HG03045 (cell line): ENCODE measurements at regions not wholly inside any gene's neighbourhood (a gene's known extent, or its start where the extent isn't known, plus 50 kb on each side); places are given as distances from the start of the nearest gene placed in this dataset.
"Not testable (repeated sequence)": the region's sequence is repeated elsewhere in the genome, so short reads cannot be mapped to it uniquely, and the experiment has no call there.

Experiments used
- ATAC-seq: cut with Tn5 transposase; IDR thresholded peaks from one replicate; pipeline ENCODE4 v1.9.1; 2021; ENCODE audit warnings: mild to moderate bottlenecking, moderate library complexity; ENCODE audit not compliant: unreplicated experiment

- ATAC-seq = no peak
These were observed 320.1 kb upstream of the DDI1 start for GRCh38 chr11:103716363-103716762.

DNA sequence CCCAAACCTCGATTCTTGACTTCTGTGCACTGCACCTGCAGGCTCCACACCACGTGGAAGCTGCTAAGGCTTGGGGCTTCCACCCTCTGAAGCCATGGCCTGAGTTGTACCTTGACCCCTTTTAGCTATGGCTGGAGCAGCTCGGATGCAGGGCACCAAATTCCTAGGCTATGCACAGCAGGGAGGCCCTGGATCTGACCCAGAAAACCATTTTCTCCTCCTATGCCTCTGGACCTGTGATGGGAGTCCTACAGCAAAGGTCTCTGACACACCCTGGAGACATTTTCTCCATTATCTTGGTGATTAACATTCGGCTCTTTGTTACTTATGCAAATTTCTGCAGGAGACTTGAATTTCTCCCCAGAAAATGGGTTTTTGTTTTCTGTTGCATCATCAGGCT, 309.2 kb upstream of the DDI1 start:
- no peak for ATAC-seq

GRCh38 chr11:103729617-103730016, 306.8 kb upstream of the DDI1 start:
- ATAC-seq = no peak

DNA sequence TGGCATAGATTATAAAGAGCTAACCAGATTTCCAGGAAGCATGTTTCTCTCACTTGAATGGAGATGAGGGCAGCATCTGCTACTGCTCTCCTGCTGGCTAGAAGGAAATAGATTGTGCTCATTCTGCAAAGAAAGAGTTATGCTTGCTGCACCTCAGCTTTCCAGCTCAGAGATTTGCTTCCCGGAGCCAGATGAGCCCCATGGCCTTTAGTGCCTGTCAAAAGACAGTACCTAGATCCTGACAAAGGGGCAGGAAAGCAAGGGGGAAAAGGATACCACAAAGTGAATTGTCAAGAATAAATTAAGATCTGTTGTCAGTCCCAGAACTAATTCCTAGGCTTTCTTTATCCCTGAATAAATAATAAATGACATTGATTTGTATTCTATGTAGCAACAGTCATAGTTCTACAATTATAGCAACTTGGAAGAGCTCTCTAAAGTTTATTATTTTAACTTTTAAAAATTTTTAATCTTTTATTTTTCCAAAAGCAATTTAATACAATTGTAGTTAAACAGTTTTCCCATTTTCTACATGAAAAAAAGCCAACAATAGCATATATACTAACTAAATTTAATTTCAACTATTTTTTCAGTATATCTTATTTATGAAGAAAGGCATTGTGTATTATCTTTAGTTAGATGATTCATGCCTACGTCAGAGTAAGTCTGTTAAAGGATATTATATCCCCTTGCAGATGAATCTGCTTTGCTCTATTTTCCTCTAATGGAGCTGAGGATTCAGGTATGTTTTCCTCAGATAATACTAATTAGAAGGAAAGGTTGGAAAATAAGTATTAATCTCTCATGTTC, 306.1 kb upstream of the DDI1 start:
- ATAC-seq = no peak

- no peak for ATAC-seq
These were observed 304.8 kb upstream of the DDI1 start for GRCh38 chr11:103731670-103732069.

GRCh38 chr11:103733889-103734288, 302.6 kb upstream of the DDI1 start:
- ATAC-seq = no peak

GRCh38 chr11:103735497-103736032, 300.9 kb upstream of the DDI1 start:
- ATAC-seq = no peak

- no peak for ATAC-seq
These were observed 300.0 kb upstream of the DDI1 start for GRCh38 chr11:103736315-103737036.

DNA sequence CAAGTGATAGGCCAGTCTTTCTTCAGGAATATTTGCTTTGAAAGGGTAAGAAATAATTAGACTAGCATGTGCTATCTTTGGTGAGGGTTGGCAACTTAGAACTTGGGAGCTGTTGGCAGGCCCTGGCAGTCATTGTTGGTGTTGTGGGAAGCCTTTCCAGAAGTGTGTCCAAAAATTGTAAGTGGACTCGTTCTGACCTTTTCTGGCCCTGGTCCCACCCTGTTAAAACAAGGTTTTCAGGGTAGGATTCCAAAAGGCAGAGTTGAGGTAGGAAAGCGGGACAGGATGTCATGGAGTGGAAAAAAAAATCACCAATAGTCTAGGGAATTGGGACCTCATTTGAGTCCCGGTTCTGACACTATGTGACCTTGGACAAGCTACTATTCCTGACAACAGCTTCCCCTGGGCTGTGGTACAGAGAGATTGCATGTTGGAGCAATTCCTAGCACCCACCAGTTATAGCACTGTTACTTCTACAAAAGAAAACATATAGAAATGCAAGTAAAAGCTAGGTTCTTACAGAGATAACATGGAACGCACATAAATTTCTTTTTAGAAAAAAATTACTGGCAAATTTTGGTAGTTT, 299.3 kb upstream of the DDI1 start:
- ATAC-seq = no peak

DNA sequence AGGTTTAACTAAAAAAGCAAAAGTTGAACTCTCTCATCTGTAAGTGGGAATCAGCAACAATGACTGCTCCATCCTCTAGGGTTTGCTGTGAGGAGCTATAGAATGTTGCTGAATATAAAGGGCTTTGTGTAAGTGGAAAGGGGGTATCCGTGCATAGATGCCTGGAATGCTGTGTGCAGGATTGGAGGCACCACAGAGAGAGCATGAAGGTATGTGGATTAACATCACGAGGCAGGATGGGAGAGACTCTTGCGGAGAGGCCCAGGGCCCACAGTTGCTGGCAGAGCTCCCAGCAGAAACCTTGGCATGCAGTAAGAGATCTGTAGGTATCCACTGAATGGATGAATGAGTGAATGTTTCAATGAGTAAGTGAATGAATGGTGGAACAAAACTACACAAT, 298.7 kb upstream of the DDI1 start:
- no peak for ATAC-seq

DNA sequence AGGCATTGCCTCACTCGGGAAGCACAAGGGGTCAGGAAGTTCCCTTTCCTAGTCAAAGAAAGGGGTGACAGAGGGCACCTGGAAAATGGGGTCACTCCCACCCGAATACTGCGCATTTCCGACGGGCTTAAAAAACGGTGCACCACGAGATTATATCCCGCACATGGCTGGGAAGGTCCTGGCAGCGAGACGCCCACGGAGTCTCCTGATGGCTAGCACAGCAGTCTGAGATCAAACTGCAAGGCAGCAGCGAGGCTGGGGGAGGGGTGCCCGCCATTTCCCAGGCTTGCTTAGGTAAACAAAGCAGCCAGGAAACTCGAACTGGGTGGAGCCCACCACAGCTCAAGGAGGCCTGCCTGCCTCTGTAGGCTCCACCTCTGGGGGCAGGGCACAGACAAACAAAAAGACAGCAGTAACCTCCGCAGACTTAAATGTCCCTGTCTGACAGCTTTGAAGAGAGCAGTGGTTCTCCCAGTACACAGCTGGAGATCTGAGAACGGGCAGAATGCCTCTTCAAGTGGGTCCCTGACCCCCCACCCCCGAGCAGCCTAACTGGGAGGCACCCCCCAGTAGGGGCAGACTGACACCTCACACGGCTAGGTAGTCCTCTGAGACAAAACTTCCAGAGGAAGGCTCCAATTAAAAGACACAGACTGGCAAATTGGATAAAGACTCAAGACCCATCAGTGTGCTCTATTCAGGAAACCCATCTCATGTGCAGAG, 297.2 kb upstream of the DDI1 start:
- ATAC-seq = not testable (repeated sequence)

DNA sequence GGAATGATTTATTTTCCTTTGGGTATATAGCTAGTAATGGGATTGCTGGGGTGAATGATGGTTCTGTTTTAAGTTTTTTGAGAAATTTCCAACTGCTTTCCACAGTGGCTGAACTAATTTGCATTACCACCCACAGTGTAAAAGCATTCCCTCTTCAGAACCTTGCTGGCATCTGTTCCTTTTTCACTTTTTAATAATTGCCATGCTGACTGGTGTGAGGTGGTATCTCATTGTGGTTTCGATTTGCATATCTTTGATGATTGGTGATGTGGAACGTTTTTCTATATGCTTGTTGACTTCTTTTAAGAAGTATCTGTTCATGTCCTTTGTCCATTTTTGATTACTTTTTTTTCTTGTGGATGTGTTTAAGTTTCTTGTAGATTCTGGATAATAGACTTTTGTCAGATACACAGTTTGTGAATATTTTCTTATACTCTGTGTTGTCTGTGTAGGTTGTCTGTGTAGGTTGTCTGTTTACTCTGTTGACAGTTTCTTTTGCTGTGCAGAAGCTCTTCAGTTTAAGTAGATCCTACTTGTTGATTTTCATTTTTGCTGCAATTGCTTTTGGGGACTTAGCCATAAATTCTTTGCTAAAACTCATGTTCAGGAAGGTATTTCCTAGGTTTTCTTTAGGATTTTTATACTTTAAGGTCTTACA, 291.8 kb upstream of the DDI1 start:
- ATAC-seq = no peak

DNA sequence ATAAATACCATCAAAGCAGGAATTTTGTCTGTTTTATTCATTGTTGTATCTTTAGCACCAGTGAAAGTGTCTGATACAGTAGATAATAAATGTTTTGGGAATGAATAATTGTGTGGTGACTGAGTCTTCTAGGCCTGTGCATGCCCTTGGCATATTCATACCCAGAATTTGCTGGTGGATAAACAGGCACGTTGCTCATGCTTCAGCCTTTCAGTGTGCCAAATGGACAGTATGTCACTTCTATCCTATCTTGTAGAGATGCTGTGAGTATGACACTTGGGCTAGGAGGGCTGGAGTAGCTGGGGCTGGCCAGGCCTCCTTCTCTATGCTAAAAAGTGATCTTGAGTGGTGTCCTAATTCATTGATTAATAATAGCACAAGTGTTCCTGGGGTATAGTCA, 287.3 kb upstream of the DDI1 start:
- ATAC-seq = no peak

DNA sequence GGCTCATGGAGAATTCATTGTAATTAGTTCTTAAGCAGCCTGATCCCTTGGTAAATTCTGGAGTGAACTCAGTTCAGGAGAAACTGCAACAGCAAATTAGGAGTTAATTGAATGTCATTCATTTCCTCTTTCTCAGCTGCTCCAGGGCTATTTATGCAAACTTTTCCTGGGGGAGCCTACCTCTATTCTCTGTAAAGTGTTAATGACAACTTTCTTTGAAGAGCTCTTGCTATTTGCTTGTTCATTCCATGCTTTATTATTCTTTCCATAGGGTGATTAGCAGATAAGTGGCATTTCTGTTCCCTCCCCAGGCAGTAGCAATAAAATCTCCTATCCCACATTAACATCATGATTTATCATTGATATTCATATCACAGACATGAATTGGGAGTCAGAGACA, 267.6 kb upstream of the DDI1 start:
- ATAC-seq = no peak

- no peak for ATAC-seq
These were observed 263.4 kb upstream of the DDI1 start for GRCh38 chr11:103773059-103773458.

- no peak for ATAC-seq
These were observed 262.9 kb upstream of the DDI1 start for GRCh38 chr11:103773537-103773936.

DNA sequence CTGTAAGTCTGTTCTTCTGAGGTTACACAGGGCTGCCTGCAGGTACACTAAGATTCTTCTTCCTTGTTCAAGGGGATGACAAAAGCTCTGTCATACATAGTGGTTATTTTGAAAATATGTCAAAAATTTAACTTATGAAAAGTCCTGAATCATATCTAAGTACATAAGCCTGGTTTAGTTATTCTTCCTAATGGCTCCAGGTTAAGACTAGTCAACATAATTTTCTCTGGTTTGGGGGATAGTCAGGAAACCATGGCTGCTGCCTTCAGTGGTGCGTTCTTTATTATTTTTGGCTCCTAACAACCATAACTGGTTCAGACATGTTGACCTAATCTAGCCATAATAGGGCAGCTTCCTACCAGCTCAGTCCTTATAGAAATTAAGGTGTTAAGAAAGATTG, 257.4 kb upstream of the DDI1 start:
- no peak for ATAC-seq

GRCh38 chr11:103789952-103790351, 246.5 kb upstream of the DDI1 start:
- no peak for ATAC-seq

DNA sequence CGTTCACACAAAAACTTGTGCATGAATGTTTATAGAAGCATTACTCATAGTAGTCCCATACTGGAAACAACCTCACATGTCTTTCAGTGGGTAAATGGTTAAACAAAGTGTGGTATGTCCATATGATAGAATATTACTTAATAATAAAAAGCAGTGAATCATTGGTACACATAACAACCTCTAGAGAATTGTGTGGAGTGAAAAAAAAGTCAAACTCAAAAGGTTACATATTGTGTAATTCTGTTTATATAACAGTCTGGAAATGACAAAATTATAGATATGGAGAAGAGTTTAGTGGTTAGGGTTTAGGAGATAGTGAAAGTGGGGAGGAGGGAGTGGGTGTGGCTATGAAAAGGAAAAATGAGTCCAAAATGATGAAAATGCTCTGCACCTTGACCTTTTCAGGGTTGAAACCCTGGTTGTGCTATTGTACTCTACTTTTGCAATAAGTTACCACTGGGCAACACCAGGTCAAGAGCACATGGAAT, 243.4 kb upstream of the DDI1 start:
- ATAC-seq = no peak

DNA sequence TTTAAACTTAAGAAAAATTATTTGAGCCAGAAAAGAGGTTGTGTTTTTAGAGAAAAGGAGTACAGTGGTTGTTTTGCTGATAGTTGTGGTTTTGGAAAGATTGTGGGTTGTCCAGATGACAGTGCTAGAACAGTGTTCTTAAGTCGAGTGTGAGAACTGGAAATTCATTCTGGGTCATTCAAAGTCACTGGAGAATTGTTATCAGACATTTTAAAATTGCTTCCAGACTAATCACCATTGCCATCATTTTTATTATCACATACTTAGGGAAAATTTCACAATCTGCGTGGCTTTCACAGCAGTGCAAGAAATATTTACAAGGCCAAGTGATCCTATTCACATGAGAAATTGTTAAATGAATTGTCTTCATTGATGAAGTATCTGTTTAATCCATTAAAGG, 242.2 kb upstream of the DDI1 start:
- no peak for ATAC-seq
